ENCODE measurements at regions not wholly inside any gene's neighbourhood (a gene's known extent, or its start where the extent isn't known, plus 50 kb on each side); places are given as distances from the start of the nearest gene placed in this dataset.
"Not testable (repeated sequence)": the region's sequence is repeated elsewhere in the genome, so short reads cannot be mapped to it uniquely, and the experiment has no call there.

GRCh38 chr21:15669247-15669646, 60.5 kb upstream of the USP25 start:
- DNase-seq (ENCODE audit: low spot score), result no peak

DNA sequence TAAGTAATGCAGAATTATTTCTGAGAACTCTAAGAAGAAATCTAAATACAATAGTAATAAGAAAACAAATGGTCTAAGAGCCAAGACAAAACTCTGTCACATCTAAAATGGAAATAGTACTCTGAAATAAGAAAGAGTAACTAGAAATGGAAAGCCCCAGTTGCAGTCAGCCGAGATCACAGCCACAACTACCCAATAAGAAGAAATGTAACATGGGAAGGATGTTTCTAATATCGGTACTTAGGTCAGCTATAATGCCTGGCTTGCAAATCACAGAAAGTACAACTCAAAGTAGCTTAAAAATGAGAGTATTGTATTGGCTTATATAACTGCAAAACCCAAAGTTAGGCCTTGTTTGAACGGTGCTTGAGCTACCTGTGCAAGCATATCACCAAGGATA, 58.6 kb upstream of the USP25 start:
- DNase-seq (ENCODE audit: low spot score), result no peak

DNA sequence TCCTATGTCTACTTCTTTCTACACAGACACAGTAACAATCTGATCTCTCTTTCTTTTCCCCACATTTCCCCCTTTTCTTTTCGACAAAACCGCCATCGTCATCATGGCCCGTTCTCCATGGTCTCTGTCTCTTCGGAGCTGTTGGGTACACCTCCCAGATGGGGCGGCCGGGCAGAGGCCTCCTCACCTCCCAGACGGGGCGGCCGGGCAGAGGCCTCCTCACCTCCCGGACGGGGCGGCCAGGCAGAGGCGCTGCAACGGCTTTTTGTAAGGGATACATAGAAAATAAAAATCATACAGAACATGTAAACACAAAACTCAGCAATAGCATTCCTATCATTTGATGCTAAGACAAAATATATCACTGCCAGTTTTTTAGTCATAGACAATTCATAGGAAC, 57.2 kb upstream of the USP25 start:
- DNase-seq (ENCODE audit: low spot score), result not testable (repeated sequence)

DNA sequence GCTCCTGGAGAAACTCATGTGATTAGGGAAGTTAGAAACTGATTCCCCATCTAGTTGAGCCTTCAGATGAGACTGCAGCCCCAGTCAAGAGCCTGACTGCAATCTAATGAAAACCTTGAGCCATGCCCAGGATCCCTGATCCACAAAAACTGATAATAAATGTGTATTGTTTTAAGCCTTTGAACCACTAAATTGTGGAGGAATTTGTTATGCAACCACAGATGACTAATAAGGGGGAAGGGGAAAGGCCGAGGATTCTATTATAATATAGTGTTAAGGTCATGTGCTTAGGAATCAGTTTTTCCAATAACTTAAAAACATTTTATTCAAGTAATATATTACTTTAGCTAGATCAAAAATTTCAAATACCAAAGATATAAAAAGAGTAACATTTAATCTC, 52.8 kb upstream of the USP25 start:
- DNase-seq (ENCODE audit: low spot score), result no peak

GRCh38 chr21:15679630-15680029, 50.2 kb upstream of the USP25 start:
- no peak for DNase-seq (ENCODE audit: low spot score)

Data from ureter (tissue), 1 donor.